ENCODE measurements at regions not wholly inside any gene's neighbourhood (a gene's known extent, or its start where the extent isn't known, plus 50 kb on each side); places are given as distances from the start of the nearest gene placed in this dataset.

DNA sequence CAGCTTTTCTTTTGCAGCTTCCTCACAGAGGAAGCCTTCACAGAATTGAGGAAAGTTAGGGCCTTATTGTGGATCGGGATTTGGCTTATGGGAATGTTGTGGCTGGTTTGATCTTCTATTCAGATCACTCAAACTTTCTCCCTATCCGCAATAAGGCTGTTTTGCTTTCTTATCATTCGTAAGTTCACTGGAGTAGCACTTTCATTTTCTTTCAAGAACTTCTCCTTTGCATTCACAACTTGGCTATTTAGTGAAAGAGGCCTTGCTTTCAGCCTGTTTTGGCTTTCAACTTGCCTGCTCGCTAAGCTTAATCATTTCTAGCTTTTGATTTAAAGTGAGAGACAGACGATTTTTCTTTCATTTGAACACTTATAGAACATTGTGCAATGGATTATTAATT, 181.9 kb upstream of the B3GALT2 start:
- no peak for DNase-seq (ENCODE audit: low spot score)

DNA sequence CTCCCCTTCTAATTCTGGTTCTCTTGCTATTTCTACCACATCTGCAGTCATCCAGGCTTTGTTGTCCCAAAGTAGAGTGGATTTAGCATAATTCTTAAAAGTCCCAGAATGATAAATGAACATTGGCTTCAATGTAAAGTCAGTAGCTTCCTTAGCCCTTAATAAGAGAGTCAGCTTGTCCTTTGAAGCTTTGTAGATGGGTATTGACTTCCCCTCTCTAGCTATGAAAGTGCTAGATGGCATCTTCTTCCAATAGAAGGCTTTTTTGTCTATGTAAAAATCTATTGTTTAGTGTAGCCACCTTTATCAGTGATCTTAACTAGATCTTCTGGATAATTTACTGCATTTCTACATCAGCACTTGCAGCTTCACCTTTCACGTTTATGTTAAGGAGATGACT, 181.4 kb upstream of the B3GALT2 start:
- DNase-seq (ENCODE audit: low spot score) = no peak

DNA sequence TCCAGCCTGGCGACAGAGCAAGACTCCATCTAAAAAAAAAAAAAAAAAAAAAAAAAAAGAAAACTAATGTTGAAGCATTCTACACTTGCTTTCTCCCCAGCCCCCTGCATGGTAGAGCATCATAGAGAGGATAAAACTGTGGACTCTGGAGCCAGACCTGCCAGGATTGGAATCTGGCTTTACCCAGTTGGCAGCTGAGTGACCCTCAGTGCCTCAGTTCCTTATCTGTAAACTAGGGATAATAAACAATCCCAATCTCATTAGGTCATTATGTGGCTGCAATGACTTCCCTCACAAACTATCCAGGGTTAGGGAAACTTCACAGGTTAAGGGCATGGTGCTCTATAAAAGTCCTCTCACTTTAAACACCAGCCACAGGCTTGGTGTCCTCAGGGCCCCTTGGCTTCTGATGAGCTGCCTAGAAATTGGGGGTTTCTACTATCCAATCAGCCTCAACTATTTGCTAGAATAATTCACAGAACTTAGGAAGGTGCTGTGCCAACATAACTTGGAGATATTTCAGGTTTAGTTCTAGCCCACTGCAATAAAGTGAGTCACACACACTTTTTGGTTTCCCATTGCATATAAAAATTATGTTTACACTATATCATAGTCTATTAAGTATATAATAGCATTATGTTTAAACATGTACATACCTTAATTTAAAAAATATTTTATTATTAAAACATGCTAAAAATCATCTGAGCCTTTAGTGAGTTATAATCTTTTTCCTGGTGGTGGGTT, 180.5 kb upstream of the B3GALT2 start:
- no peak for DNase-seq (ENCODE audit: low spot score)

DNA sequence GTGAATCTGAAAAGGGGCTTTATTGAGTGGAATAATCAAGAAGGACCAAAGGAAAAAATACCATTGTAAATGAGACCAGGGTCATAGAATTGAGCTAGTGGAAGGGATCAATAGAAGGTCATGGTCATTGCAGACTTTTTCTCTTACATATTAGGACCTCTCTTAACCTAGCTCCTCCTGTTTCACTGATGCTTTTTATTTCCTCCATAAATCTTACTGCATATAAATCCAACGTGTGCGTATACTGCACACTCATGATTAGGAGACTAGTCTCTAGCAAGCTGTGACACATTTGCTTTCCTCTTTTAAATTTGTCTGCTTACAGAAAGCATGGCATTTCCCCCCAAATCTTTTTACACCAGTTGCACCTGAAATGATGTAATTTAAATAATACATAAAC, 179.6 kb upstream of the B3GALT2 start:
- no peak for DNase-seq (ENCODE audit: low spot score)

DNA sequence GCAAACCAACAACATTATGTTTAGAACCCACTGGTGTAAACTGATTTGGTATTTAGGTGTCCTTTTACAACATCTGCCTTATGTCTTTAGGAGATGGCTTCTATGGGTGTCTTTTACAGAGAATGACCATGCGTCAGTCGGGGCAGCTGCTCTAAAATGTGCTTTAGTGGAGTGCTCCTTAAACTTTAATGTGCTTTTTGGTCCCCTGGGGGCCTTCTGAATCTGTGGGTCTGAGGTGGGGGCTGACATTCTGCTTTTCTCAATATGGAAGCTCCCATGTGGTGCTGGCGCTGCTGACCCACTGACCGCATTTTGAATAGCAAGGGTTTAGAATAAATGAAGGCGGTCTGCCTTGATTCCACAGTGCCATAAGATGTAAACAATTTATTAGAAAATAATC, 173.2 kb upstream of the B3GALT2 start:
- no peak for DNase-seq (ENCODE audit: low spot score)

DNA sequence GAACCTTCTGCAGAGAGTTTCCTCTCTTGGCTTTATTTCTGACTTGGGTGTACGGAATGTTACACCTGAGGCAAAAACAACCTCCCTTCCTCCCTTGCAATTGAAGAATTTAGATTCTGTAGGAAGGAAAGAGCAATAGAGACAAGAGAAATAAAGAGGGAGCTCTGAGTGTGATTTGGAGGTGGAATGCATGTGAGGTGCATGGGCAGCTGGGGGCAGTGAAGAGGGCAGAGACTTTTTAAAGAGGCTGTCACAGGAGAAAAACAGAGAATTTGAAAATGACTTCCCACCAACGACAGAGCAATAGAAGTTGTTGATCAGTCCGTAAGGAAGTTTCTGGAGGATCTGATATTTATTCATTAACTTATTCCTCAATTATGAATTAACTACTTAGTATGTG, 172.0 kb upstream of the B3GALT2 start:
- no peak for DNase-seq (ENCODE audit: low spot score)

DNA sequence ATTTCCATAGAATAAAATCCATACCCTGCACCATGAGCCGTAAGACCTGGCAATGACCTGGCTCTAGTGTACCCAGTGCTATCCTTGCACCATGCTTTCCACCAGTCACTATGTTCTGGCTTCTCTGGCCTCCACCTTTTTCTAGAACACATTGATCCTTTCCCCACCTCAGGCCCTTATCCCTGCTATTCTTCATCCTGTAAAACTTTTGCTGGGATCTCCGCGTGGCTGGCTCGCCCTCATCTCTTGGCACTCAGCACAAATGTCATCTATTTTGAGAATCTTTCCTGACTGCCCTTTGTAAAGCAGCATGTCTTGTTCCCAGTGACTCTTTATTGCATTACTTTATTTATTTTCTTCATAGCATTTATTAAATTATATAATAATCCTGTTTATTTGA, 169.8 kb upstream of the B3GALT2 start:
- DNase-seq (ENCODE audit: low spot score) = no peak

DNA sequence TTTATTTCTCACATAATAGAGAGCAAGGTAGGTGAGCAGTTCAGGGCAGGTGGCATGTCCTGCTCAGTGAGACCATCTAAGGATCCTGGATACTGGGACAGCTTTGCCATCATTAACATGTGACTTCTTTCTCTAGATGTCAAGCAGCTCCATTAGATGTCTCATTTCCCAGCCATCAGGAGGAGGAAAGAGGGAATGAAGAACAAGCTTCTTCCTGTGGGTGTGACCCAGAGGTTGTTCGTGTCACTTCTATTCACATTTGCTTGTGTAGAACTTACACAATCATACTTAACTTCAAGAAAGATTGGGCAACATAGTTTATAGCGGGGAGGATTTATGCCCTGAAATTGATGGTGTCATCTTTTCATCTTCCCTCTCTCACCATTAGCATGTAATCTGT, 169.2 kb upstream of the B3GALT2 start:
- no peak for DNase-seq (ENCODE audit: low spot score)

DNA sequence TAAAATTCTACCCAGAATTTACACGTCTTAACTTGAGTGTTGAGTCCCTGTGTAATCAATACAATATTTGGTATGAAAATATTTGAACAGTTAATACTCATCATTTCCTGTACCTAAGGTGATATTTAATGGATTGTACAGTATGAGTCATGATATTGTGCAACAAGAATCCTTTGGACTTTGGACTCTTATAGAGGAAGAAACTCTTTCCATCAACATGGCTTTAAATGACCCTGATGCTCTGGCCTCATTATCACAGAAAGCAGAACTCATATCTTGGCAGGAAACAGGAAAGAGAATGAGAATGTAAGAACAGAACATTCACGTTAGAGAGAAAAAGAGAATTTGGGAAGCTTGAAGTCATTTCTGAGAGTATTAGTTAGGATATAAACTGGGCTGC, 168.8 kb upstream of the B3GALT2 start:
- no peak for DNase-seq (ENCODE audit: low spot score)

DNA sequence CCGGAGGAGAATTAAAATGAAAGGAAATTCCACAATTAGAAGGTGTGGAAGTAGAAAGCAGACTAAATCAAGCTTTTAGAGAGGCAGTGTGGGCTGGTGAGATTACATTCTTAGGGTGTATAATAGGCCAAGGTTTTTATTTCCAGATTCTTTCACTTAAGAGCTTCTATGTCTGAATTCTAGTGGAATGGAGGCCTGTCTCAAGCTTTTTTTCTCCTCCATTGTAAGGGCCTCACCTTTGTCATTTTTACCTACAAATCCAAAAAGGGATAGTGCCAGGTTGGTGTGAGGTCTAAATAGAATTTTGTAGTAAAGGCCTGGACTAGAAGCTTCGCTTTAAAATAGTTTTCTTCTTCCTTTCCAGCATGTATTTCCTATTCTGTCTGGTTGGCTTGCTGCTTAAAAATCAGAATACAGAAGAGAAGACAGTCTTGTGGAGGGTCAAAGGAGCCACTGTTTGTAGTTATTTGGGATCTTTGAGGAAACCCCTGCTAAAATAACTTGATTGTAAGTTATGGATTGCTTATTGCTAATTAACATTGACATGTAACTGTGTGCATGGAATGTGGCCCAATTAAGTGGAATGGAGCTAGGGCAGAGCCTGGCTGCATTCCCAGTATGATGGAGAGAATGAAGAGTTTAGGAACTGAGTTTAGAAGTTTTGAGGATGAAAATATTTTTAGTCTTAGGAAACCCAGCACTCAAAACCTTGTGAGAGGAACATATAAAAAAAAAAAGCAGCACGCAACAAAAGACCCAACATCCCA, 162.5 kb upstream of the B3GALT2 start:
- DNase-seq (ENCODE audit: low spot score) = no peak

DNA sequence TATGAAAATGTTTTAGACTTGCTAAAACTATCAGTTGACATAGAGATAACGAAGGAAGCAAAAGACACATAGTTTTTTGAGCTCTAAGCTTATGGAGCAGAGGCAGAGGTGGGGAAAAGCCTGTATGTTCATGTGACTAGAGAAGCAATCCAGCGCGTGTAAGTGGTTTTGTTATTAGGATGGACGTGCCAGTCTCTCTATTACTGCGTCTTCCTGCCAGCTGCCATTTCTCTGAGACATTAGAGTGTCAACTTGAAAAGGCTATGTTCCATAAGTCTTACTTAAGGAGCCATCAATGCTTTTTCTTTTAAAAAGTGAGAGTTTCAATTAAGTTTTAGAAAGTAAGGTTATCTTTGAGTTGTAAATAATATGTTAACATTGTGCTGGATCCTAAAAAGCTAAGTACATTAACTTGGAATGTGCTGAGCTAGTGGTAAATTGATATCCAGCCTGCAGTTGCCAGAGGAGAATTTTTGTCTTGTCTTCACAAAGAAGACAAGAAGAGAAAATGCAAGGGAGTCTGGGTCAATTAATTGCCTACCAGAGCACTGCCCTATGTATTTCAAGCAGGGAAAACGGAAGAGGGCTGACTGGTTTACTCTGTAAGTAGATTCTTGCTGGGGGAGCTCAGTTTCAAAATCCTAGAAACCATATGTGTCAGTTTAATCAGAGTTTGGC, 161.8 kb upstream of the B3GALT2 start:
- no peak for DNase-seq (ENCODE audit: low spot score)

DNA sequence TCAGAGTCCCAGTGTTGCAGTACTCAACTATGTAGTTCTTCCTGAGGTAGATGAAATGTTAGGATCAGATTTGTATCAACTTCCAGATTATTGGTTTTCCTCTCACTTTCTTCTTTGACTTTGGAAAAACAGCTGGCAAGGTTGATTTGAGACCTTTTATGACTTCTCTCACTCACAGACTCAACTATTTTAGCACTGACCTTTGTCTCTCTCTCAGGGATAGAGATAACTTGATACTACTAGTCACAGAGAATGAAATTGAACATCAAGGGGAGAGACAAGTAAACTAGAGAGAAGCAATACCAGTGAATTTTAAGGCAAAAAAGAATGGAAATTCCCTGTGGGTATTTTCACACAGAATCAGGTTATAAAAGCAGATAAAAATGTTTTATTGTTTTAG, 159.7 kb upstream of the B3GALT2 start:
- DNase-seq (ENCODE audit: low spot score) = no peak

DNA sequence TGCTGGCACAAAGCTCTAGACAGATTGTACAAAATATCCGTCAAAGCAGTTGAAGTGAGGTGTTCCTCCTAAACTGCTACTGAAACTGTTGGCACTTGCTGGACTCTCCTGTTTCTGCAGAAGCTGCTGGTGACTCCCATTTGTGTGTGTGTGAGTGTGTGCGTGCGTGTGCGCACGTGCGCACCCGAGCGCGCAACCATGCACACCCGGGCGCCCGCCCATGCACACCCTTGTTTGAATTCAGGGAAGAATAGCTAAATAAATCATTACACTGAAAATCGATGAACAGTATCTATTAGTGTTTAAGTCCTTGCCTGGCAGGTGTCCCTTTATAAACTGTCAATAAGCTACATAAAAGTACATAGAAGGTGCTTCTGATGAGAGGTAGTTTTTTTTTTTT, 156.4 kb upstream of the B3GALT2 start:
- DNase-seq (ENCODE audit: low spot score) = no peak

DNA sequence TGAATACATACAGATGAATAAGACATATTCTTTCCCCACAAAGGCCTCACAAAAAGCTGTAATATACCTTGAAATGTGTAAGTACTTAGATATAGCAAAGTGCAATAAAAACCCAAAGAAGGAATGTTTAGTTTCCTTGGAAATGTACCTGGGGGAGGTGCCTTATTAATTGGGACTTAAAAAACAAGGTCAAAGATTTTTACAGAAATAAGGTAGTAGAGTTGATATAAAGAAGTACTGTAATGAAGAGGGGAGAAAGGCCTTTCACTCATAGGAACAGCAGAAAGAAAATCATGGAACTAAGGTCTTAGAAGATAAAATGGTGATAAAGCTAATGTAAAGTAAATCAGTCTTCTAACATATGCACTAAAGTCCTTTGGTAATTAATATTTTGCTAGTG, 153.9 kb upstream of the B3GALT2 start:
- no peak for DNase-seq (ENCODE audit: low spot score)

DNA sequence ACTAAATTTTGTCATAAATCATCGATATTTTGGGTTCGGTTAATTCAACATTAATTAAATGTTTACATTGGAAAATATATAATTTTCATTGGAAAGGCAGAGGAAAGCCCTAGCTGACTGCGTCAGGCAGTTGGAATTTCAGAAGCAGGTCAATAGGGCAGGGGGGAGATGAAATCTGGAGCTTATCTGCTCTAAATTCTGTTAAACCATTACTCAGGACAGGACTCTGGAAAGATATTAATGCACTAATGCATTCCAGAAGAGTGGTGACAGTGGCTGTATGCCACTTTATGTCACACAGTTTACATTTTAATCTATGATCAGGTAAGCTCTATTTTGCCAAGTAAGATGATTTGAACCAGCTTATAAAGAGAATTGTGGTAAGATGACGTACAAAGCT, 153.0 kb upstream of the B3GALT2 start:
- no peak for DNase-seq (ENCODE audit: low spot score)

DNA sequence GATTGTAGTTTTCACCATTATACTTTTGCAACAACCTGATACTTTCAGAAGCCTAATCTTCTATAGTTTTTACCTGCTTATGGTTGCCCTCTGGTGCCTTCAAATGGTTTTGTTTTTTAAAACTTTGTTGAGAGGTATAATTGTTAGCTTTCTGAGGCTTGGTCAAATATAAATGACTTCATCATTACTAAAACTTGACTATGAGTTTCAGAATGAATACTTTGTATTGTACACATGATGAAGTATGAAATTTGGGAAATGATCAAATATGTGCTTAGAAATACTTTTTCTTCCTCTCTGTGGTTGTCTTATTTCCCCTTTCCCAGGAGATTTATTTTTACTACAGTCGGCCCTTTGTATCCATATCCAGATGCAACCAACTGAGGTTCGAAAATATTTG, 151.8 kb upstream of the B3GALT2 start:
- DNase-seq (ENCODE audit: low spot score) = no peak

DNA sequence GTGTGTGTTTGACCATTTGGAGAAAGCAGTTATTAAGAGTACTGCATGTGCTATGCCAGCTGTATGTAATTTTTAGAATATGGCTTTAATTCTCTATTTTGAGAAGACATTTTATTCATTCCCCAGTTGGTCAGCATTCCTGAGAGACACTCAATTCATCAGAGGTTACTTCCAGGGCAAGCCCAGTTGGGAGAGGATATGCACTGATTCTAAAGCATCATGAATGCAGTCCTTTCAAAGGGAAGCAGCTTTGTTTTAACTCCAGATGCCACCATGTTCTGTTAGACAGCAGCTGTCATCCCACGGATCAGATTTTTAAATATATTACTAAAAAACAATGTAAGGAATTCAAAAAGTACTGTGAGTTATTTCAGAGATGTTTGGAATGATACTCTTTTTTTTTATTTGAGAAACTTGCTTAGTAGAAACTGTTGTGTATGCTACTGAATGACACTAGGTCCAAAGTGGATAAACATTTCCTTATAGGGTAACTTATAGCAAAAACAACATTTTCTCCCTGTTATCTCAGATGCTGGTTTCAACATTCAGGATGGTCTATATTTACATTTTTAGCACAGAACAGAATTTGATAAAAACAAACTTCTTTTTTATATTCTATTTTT, 149.5 kb upstream of the B3GALT2 start:
- no peak for DNase-seq (ENCODE audit: low spot score)

DNA sequence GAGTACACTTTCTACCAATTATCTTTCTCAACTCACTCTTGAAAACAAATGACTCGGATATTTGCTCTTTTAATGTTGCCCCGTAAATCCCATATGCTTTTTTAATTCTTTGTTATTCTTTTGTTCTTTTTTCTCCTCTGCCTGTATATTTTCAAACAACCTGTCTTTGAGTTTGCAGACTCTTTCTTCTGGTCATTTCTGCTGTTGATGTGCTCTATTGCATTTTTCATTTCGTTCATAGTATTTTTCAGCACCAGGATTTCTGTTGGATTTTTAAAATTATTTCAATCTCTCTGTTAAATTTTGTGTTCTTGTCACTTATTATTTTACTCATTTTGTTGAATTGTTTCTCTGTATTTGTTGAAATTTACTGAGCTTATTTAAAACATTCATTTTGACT, 146.8 kb upstream of the B3GALT2 start:
- no peak for DNase-seq (ENCODE audit: low spot score)

DNA sequence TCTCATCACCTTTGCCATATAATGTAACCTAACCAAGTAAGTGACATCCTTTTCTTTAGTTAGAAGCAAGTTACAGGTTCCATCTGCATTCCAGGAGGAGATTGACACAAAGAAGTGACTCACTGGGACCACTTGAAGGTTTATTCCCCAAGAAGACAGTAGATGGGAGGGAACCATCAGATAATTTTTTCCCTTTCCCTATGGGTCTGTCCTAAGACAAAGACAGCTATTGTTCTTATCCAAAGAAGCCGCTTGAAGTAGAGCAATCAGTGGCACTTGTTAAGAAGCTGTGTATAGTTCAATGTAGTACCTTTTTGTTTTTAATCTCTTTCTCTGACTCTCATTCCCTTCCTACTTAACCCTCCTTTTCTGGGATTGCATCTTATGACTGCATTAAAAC, 139.9 kb upstream of the B3GALT2 start:
- DNase-seq (ENCODE audit: low spot score) = no peak

DNA sequence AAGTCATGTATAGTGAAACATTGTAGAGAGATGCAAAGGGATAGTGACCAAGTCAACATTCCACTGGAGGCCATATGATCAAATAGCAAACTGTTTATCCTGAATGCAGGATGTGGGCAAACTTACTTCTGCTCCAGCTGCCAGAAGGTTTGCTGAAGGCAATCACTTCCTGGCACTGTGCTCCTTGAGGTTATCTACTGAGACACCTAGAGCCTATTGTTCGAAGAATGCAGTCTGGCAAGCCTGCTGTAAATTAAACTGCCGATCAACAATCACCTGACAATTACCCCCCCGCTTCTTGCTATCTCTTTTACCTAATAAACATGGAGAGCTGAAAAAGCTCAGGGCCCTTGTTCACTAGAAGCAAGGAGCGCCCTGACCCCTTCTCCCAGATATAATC, 139.4 kb upstream of the B3GALT2 start:
- no peak for DNase-seq (ENCODE audit: low spot score)

DNA sequence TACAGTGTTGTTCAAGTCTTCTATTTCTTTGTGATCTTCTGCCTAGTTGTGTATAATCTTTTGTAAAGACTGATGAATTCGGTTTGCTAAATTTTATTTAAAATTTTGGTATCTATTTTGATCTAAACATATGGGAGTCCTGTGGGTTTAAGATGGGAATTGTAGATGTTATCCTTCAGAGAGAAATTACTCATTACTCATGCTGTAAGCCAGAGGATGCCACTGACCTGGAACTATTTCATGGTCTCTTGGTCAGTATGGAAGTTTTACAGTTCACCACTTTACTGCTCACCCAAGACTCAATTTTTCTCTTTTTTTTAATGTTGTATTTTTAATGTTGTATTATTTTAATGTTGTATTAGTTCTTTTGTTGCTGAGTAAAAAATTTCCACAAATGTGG, 138.6 kb upstream of the B3GALT2 start:
- no peak for DNase-seq (ENCODE audit: low spot score)

DNA sequence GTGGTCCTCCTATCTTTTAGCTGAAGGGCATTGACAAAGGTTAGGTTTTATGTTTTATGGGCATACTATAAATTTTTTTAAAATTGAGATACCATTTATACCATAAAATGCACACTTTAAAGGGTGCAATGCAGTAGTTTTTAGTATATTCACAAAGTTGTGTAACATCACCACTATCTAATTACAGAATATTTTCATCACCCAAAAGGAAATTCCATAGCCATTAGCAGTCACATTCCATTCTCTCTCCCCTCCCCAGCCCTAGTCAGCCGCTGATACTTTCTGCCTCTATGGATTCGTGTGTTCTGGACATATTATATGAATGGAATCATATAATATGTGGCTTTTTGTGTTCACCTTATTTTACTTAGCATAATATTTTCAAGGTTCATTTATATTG, 135.8 kb upstream of the B3GALT2 start:
- no peak for DNase-seq (ENCODE audit: low spot score)

Data from SK-N-DZ (cell line).